ENCODE measurements at regions not wholly inside any gene's neighbourhood (a gene's known extent, or its start where the extent isn't known, plus 50 kb on each side); places are given as distances from the start of the nearest gene placed in this dataset.

- H3K4me3 ChIP-seq (ENCODE audit: low read depth, low read length) = no peak overlapping the region
- DNase-seq (ENCODE audit: low read depth) = no peak
- TF ChIP-seq CTCF (IDR thresholded peaks at IDR 0.05; ENCODE audit: low read depth, low read length) (no peak), POLR2A (IDR thresholded peaks at IDR 0.05; ENCODE audit: extremely low read depth, insufficient read length) (no peak), MAX (IDR thresholded peaks at IDR 0.05; ENCODE audit: low read depth, low read length) (no peak), MYC (IDR thresholded peaks at IDR 0.05; ENCODE audit: low read depth, low read length) (no peak)
Observed at GRCh38 chr17:74070374-74070773, 133.1 kb upstream of the RPL38 start.

- H3K4me3 ChIP-seq (ENCODE audit: low read depth, low read length) = no peak overlapping the region
- no peak for TF ChIP-seq CTCF (IDR thresholded peaks at IDR 0.05; ENCODE audit: low read depth, low read length)
- TF ChIP-seq POLR2A (IDR thresholded peaks at IDR 0.05; ENCODE audit: extremely low read depth, insufficient read length) = no peak
- TF ChIP-seq MYC (IDR thresholded peaks at IDR 0.05; ENCODE audit: low read depth, low read length) = no peak
- TF ChIP-seq MAX (IDR thresholded peaks at IDR 0.05; ENCODE audit: low read depth, low read length) = no peak
- DNase-seq (ENCODE audit: low read depth) = no peak
Observed at GRCh38 chr17:74070998-74071679, 132.3 kb upstream of the RPL38 start.

- no peak overlapping the region for H3K4me3 ChIP-seq (ENCODE audit: low read depth, low read length)
- DNase-seq (ENCODE audit: low read depth) = no peak
- no peak for TF ChIP-seq POLR2A (IDR thresholded peaks at IDR 0.05; ENCODE audit: extremely low read depth, insufficient read length)
- TF ChIP-seq CTCF (IDR thresholded peaks at IDR 0.05; ENCODE audit: low read depth, low read length) = no peak
- no peak for TF ChIP-seq MYC (IDR thresholded peaks at IDR 0.05; ENCODE audit: low read depth, low read length)
- no peak for TF ChIP-seq MAX (IDR thresholded peaks at IDR 0.05; ENCODE audit: low read depth, low read length)
Observed at GRCh38 chr17:74072340-74072739, 131.1 kb upstream of the RPL38 start.

- no peak overlapping the region for H3K4me3 ChIP-seq (ENCODE audit: low read depth, low read length)
- no peak for DNase-seq (ENCODE audit: low read depth)
- TF ChIP-seq MYC (IDR thresholded peaks at IDR 0.05; ENCODE audit: low read depth, low read length) = no peak
- TF ChIP-seq POLR2A (IDR thresholded peaks at IDR 0.05; ENCODE audit: extremely low read depth, insufficient read length) = no peak
- TF ChIP-seq CTCF (IDR thresholded peaks at IDR 0.05; ENCODE audit: low read depth, low read length) = no peak
- no peak for TF ChIP-seq MAX (IDR thresholded peaks at IDR 0.05; ENCODE audit: low read depth, low read length)
Observed at GRCh38 chr17:74076446-74076845, 127.0 kb upstream of the RPL38 start.

- TF ChIP-seq POLR2A (IDR thresholded peaks at IDR 0.05; ENCODE audit: extremely low read depth, insufficient read length) (no peak), CTCF (IDR thresholded peaks at IDR 0.05; ENCODE audit: low read depth, low read length) (no peak), MYC (IDR thresholded peaks at IDR 0.05; ENCODE audit: low read depth, low read length) (no peak), MAX (IDR thresholded peaks at IDR 0.05; ENCODE audit: low read depth, low read length) (no peak)
- no peak for DNase-seq (ENCODE audit: low read depth)
- H3K4me3 ChIP-seq (ENCODE audit: low read depth, low read length) = no peak overlapping the region
Observed at GRCh38 chr17:74077231-74077630, 126.2 kb upstream of the RPL38 start.
